K562 (cell line): ENCODE measurements at regions not wholly inside any gene's neighbourhood (a gene's known extent, or its start where the extent isn't known, plus 50 kb on each side); places are given as distances from the start of the nearest gene placed in this dataset.

Source experiments
- ATAC-seq: fragments of 200-7000 bp; cut with Tn5 transposase; 3 replicates; pipeline ENCODE4 v1.9.1; 2020; ENCODE audit warnings: moderate library complexity
- BruUV-seq: library from RNA; stranded (reverse); fragments of 400-500 nt; replicated peaks from 2 replicates; lab custom pipeline; 2021; lab: Mats Ljungman, UMichigan
- CTCF ChIA-PET: fragments of 300-600 bp; formaldehyde crosslinking; extraction: SDS; loops from one replicate; lab custom pipeline; 2021; ENCODE audit warnings: low intra/inter-chr PET ratio; lab: Yijun Ruan, JAX
- POLR2A ChIA-PET: fragments of 300-600, 350-650 bp; sonication (Branson Sonifier 250); formaldehyde crosslinking; extraction: SDS; loops from one replicate; lab custom pipeline; 2021; ENCODE audit warnings: antibody characterized with exemption, inconsistent platforms; lab: Yijun Ruan, JAX
- DNase-seq, 4 experiments: peaks; one replicate each; pipeline versions ENCODE4 v3.0.0 to v3.0.0-alpha.2; 2011 to 2018; ENCODE audit warnings: low spot score in 3 of 4, mixed read lengths in 3 of 4; ENCODE audit errors: extremely low read depth in 1 of 4
- FAIRE-seq: peaks from 2 replicates; lab custom pipeline; 2011; peaks lifted over from hg19 to GRCh38; lab: Jason Lieb, UNC
- H2AFZ ChIP-seq: 2 replicates; pipeline ENCODE4 v1.6.0; 2011; ENCODE audit warnings: low read depth, low read length, control low read depth, inconsistent platforms
- H3K27ac ChIP-seq: fragments of 200-600 bp; 3 replicates; pipeline ENCODE4 v1.8.0; 2011; ENCODE audit warnings: low read depth, mild to moderate bottlenecking, control low read depth, inconsistent platforms, low read length, moderate library complexity, mixed read lengths; ENCODE audit errors: extremely low read depth
- H3K27me3 ChIP-seq, 2 experiments: fragments of 300-600 bp in 1 of 2; 2 replicates in 1 of 2; 3 replicates in 1 of 2; pipeline versions ENCODE4 v1.6.0 to v1.8.0; 2011; ENCODE audit warnings: inconsistent platforms in 2 of 2, low read length in 2 of 2, mild to moderate bottlenecking in 1 of 2, mixed read lengths in 1 of 2, moderate library complexity in 1 of 2; ENCODE audit not compliant: control insufficient read depth in 2 of 2, insufficient read depth in 2 of 2
- H3K36me3 ChIP-seq: fragments of 300-600 bp; 3 replicates; pipeline ENCODE4 v1.8.0; 2011; ENCODE audit warnings: mild to moderate bottlenecking, low read length, inconsistent platforms; ENCODE audit not compliant: control insufficient read depth, insufficient read depth
- H3K4me1 ChIP-seq, 2 experiments: fragments of 200-600 bp in 1 of 2; replicated peaks in 1 of 2; 2 replicates in 1 of 2; 3 replicates in 1 of 2; pipeline versions ENCODE4 v1.5.1 to v1.8.0; 2011; ENCODE audit warnings: inconsistent platforms in 2 of 2, low read length in 2 of 2, mild to moderate bottlenecking in 1 of 2, mixed read lengths in 1 of 2, moderate library complexity in 1 of 2; ENCODE audit not compliant: control insufficient read depth in 2 of 2, insufficient read depth in 2 of 2
- H3K4me2 ChIP-seq: 2 replicates; pipeline ENCODE4 v1.6.1; 2011; ENCODE audit warnings: low read length, control low read depth, inconsistent platforms, mixed read lengths; ENCODE audit not compliant: insufficient read depth
- H3K4me3 ChIP-seq: fragments of 200-600 bp; sonication (generic), shearing (Covaris generic); 2 replicates; pipeline ENCODE4 v1.5.1; 2016; ENCODE audit warnings: control low read depth, inconsistent platforms
- H3K79me2 ChIP-seq: fragments of 200-600 bp; 3 replicates; pipeline ENCODE4 v1.8.0; 2011; ENCODE audit warnings: low read length, inconsistent platforms; ENCODE audit not compliant: control insufficient read depth, insufficient read depth
- H3K9ac ChIP-seq, 2 experiments: 2 replicates each; pipeline versions ENCODE4 v1.6.0 to v1.6.1; 2011; ENCODE audit warnings: low read depth in 2 of 2, low read length in 2 of 2, control low read depth in 1 of 2, inconsistent platforms in 1 of 2, mild to moderate bottlenecking in 1 of 2, mixed read lengths in 1 of 2; ENCODE audit not compliant: insufficient read depth in 1 of 2
- H3K9me1 ChIP-seq: one replicate; pipeline ENCODE4 v1.6.0; 2011; ENCODE audit warnings: inconsistent platforms, mild to moderate bottlenecking, low read length, moderate library complexity; ENCODE audit not compliant: control insufficient read depth, insufficient read depth
- H3K9me3 ChIP-seq: replicated peaks from 2 replicates; pipeline ENCODE4 v1.5.1; 2011; ENCODE audit warnings: low read depth, low read length, inconsistent platforms; ENCODE audit not compliant: control insufficient read depth, insufficient read depth
- H4K20me1 ChIP-seq: replicated peaks from 2 replicates; pipeline ENCODE4 v1.6.1; 2011; ENCODE audit warnings: low read length, inconsistent platforms, mixed read lengths; ENCODE audit not compliant: control insufficient read depth, insufficient read depth
- BCOR ChIP-seq: fragments of 450-650 bp; IDR thresholded peaks from 2 replicates; pipeline ENCODE4 v1.6.1; 2016
- CBX2 ChIP-seq: fragments of 200-600 bp; sonication (generic); IDR thresholded peaks from one replicate; pipeline ENCODE4 v1.6.1; 2012; ENCODE audit warnings: mild to moderate bottlenecking, low read length, inconsistent platforms; ENCODE audit not compliant: insufficient read depth, poor library complexity, severe bottlenecking
- CHAMP1 ChIP-seq: fragments of 450-650 bp; IDR thresholded peaks from 2 replicates; pipeline ENCODE4 v1.6.1; 2016; ENCODE audit warnings: mild to moderate bottlenecking
- ETV6 ChIP-seq, 3 experiments: fragments of 150-350 bp in 1 of 3; sonication (generic) in 1 of 3; formaldehyde crosslinking in 1 of 3; IDR thresholded peaks; 2 replicates each; pipeline versions ENCODE4 v1.6.1 to v1.8.0; 2014 to 2022; ENCODE audit warnings: borderline replicate concordance in 2 of 3, low read depth in 2 of 3, antibody characterized with exemption in 1 of 3, low read length in 1 of 3, mild to moderate bottlenecking in 1 of 3, missing genetic modification reagents in 1 of 3
- KDM5B ChIP-seq: fragments of 200-600 bp; sonication (generic); IDR thresholded peaks from 2 replicates; pipeline ENCODE4 v1.6.1; 2012; ENCODE audit warnings: low read depth, mild to moderate bottlenecking, moderate library complexity, low read length, control low read depth, inconsistent platforms; ENCODE audit not compliant: insufficient replicate concordance
- MEF2D ChIP-seq: conservative IDR thresholded peaks from 2 replicates; pipeline ENCODE4 v1.6.1; 2016; ENCODE audit warnings: low read depth, missing genetic modification characterization, missing compliant biosample characterization
- NR3C1 ChIP-seq: sonication (generic); formaldehyde crosslinking; IDR thresholded peaks from 2 replicates; pipeline ENCODE4 v1.8.1; 2022; ENCODE audit warnings: missing genetic modification reagents
- SREBF1 ChIP-seq: fragments of 150-350 bp; IDR thresholded peaks from 2 replicates; pipeline ENCODE4 v1.6.1; 2014; ENCODE audit warnings: antibody characterized with exemption, low read depth, low read length, borderline replicate concordance
- SREBF2 ChIP-seq: sonication (generic); formaldehyde crosslinking; IDR thresholded peaks from 2 replicates; pipeline ENCODE4 v1.4.0; 2020; ENCODE audit warnings: mild to moderate bottlenecking, missing genetic modification reagents
- THRAP3 ChIP-seq: fragments of 450-650 bp; IDR thresholded peaks from 2 replicates; pipeline ENCODE4 v1.6.1; 2016; ENCODE audit warnings: mild to moderate bottlenecking, inconsistent platforms, borderline replicate concordance
- ZFP30 ChIP-seq: fragments of 250-450 bp; sonication (Bioruptor Pico); IDR thresholded peaks from 2 replicates; pipeline ENCODE4 v1.8.0; 2022; ENCODE audit warnings: moderate library complexity, mild to moderate bottlenecking, inconsistent platforms, borderline replicate concordance
- ZNF217 ChIP-seq: sonication (generic); formaldehyde crosslinking; IDR thresholded peaks from 2 replicates; pipeline ENCODE4 v1.8.0; 2022; ENCODE audit warnings: mild to moderate bottlenecking, missing genetic modification reagents
- ZNF354B ChIP-seq: fragments of 250-450 bp; sonication (Bioruptor Pico); IDR thresholded peaks from 2 replicates; pipeline ENCODE4 v1.4.0; 2020
- ZNF584 ChIP-seq: fragments of 200-800 bp; sonication (Bioruptor generic); IDR thresholded peaks from 2 replicates; pipeline ENCODE4 v1.6.1; 2016; ENCODE audit warnings: low read depth, mild to moderate bottlenecking, missing genetic modification characterization, missing compliant biosample characterization
- WGBS: fragments of 100-300 bp; shearing (Covaris generic); methylation state at CpG from one replicate; pipeline ENCODE4 v1.1.6; 2016; ENCODE audit warnings: low coverage, mixed read lengths; ENCODE audit not compliant: insufficient coverage; ENCODE audit errors: missing lambda C conversion rate; 5-methylcytosine and 5-hydroxymethylcytosine counted together
- in situ Hi-C: fragments of 300-500 bp; cut with MboI; formaldehyde crosslinking; loops from 4 replicates; pipeline ENCODE4 v1.15.0; 2018; ENCODE audit warnings: inconsistent platforms, mixed read lengths
- intact Hi-C: fragments of 100-400 bp; cut with micrococcal nuclease; formaldehyde crosslinking; loops from 2 replicates; pipeline ENCODE4 v1.14.2; 2022

GRCh38 chr3:181637456-181637855, 74.3 kb upstream of the SOX2 start:
- Histone ChIP-seq H3K4me3 (no peak overlapping the region), H4K20me1 (no peaks in the 10 kb centered on the region), H3K4me2 (no peak overlapping the region), H3K9me1 (no peaks in the 10 kb centered on the region), H3K9me3 (no peaks in the 10 kb centered on the region; the same call in 1 of the 2 replicates), H3K4me1 (no peaks in the 10 kb centered on the region), H3K27me3 (no peaks in the 10 kb centered on the region), H3K9ac (no peak overlapping the region), H3K79me2 (no peaks in the 10 kb centered on the region), H3K36me3 (no peaks in the 10 kb centered on the region), H2AFZ (no peak overlapping the region), H3K27ac (no peak overlapping the region)
- intact Hi-C loops (no loop called here), in situ Hi-C loops (no loop called here)
- ATAC-seq (no peak), DNase-seq (no peak), FAIRE-seq (no peak)
- WGBS: 0% methylated on average over 1 of the region's 1 CpG
- no peak for TF ChIP-seq NR3C1 (CRISPR knock-in tag)
- TF ChIP-seq THRAP3: no peak
- TF ChIP-seq ZNF217 (CRISPR knock-in tag): no peak
- TF ChIP-seq ZNF354B (CRISPR knock-in tag): no peak
- no peak for TF ChIP-seq ZNF584 (CRISPR knock-in tag)
- TF ChIP-seq KDM5B: no peak
- TF ChIP-seq ZFP30: no peak
- BruUV-seq: no TSS peak
- CTCF ChIA-PET: no interaction called here
- POLR2A ChIA-PET: no interaction called here

DNA sequence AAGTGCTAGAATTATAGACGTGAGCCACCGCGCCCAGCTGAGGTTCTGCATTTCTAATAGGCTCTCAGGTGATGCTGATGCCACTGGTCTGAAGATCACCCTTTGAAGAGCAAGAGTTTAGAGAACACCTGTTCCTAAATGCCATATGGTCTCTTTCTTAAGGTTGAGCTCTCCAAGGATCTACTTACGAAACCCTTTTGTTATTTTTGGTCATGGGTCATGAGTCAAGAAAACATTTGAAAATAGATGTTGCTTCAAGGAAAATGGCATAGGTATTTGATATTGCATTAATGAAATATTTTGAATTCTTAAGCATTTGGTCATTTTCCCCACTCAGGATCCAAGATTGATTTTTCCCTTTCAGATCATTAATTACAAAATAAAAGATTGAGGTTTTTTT, 74.7 kb upstream of the SOX2 start:
- POLR2A ChIA-PET: no interaction called here
- DNase-seq (no peak), ATAC-seq (no peak), FAIRE-seq (no peak)
- Histone ChIP-seq H3K36me3 (no peaks in the 10 kb centered on the region), H3K4me1 (no peaks in the 10 kb centered on the region), H3K27ac (no peak overlapping the region), H3K4me3 (no peak overlapping the region), H3K79me2 (no peaks in the 10 kb centered on the region), H3K4me2 (no peak overlapping the region), H2AFZ (no peak overlapping the region), H3K9ac (no peak overlapping the region), H3K27me3 (no peaks in the 10 kb centered on the region), H3K9me3 (no peaks in the 10 kb centered on the region; the same call in 1 of the 2 replicates), H3K9me1 (no peaks in the 10 kb centered on the region), H4K20me1 (no peaks in the 10 kb centered on the region)
- CTCF ChIA-PET: no interaction called here
- WGBS: 0% methylated on average over 4 of the region's 4 CpGs
- intact Hi-C loops (no loop called here), in situ Hi-C loops (no loop called here)
- BruUV-seq: no TSS peak
- TF ChIP-seq CBX2 (no peak), CHAMP1 (no peak), BCOR (no peak), SREBF2 (CRISPR knock-in tag) (no peak), ETV6 (IDR thresholded peaks at IDR 0.05; ENCODE audit: borderline replicate concordance in 1 of 2, low read depth in 2 of 2, low read length in 1 of 2) (no peak), ETV6 (CRISPR knock-in tag; IDR thresholded peaks at IDR 0.05; ENCODE audit: borderline replicate concordance) (no peak), SREBF1 (no peak), MEF2D (tag) (no peak)
